ENCODE measurements at regions not wholly inside any gene's neighbourhood (a gene's known extent, or its start where the extent isn't known, plus 50 kb on each side); places are given as distances from the start of the nearest gene placed in this dataset.

GRCh38 chr2:236367506-236368289, 103.5 kb upstream of the ASB18 start:
- Histone ChIP-seq H3K4me3 (replicated peaks in 1 of 2; ENCODE audit: low read depth in 1 of 2, low read length in 2 of 2) (no peak overlapping the region), H3K27ac (ENCODE audit: low read depth, low read length) (no peak overlapping the region), H2AFZ (ENCODE audit: low read depth, low read length, poor library complexity, severe bottlenecking) (no peak overlapping the region), H3K9me2 (ENCODE audit: insufficient read depth) (no peaks in the 10 kb centered on the region), H3K4me2 (ENCODE audit: low read length) (no peak overlapping the region), H3K4me1 (ENCODE audit: control insufficient read depth in 1 of 2, insufficient read depth in 2 of 2, low read length in 2 of 2) (no peaks in the 10 kb centered on the region), H4K20me1 (ENCODE audit: insufficient read depth) (no peaks in the 10 kb centered on the region), H3K27me3 (ENCODE audit: insufficient read depth, low read length) (peaks cover 76% of the 10 kb centered on the region), H3K36me3 (ENCODE audit: control insufficient read depth in 1 of 2, insufficient read depth in 2 of 2, low read length in 2 of 2) (no peaks in the 10 kb centered on the region; a peak in 1 of 4 replicates), H3K9me3 (ENCODE audit: control insufficient read depth in 1 of 2, insufficient read depth in 1 of 2, low read depth in 1 of 2, low read length in 2 of 2) (no peaks in the 10 kb centered on the region), H3K9ac (ENCODE audit: low read length) (no peak overlapping the region), H3K79me2 (ENCODE audit: insufficient read depth, low read length) (no peaks in the 10 kb centered on the region)
- BruUV-seq (replicated peaks): no TSS peak
- ATAC-seq (no peak), DNase-seq (ENCODE audit: low read depth, low spot score) (no peak)
- RAD21 ChIA-PET (ENCODE audit: low non-redundant PET in 1 of 2, low total read pairs in 2 of 2, uncharacterized antibody in 2 of 2, unreplicated experiment in 2 of 2): no interaction called here
- CTCF ChIA-PET: no interaction called here
- intact Hi-C loops (cut with micrococcal nuclease): no loop called here
- TF ChIP-seq JUND (IDR thresholded peaks at IDR 0.05) (no peak), CTCF (IDR thresholded peaks at IDR 0.05 in 2 of 3, conservative IDR thresholded peaks at IDR 0.05 in 1 of 3; ENCODE audit: borderline replicate concordance in 1 of 3, insufficient read depth in 1 of 3, low read depth in 2 of 3, low read length in 2 of 3) (no peak), ZNF274 (IDR thresholded peaks at IDR 0.05; ENCODE audit: low read depth, low read length) (no peak), EGR1 (IDR thresholded peaks at IDR 0.05; ENCODE audit: low read depth) (no peak), POLR2A (IDR thresholded peaks at IDR 0.05; ENCODE audit: borderline replicate concordance, extremely low read depth, insufficient read depth, insufficient read length) (no peak), SP1 (IDR thresholded peaks at IDR 0.05; ENCODE audit: low read depth) (no peak), CBX3 (IDR thresholded peaks at IDR 0.05; ENCODE audit: low read depth) (no peak), MAX (IDR thresholded peaks at IDR 0.05) (no peak), RAD21 (IDR thresholded peaks at IDR 0.05; ENCODE audit: low read depth) (no peak), SRF (IDR thresholded peaks at IDR 0.05; ENCODE audit: low read depth) (no peak), REST (IDR thresholded peaks at IDR 0.05; ENCODE audit: low read depth) (no peak), EZH2 (IDR thresholded peaks at IDR 0.05) (no peak), TCF7L2 (IDR thresholded peaks at IDR 0.05; ENCODE audit: borderline replicate concordance, extremely low read depth, insufficient read depth, insufficient read length) (no peak), FOSL1 (IDR thresholded peaks at IDR 0.05; ENCODE audit: low read depth) (no peak), ZBTB33 (IDR thresholded peaks at IDR 0.05; ENCODE audit: extremely low read depth, insufficient replicate concordance, low read length) (no peak)
- POLR2A ChIA-PET: no interaction called here
